ENCODE measurements at regions not wholly inside any gene's neighbourhood (a gene's known extent, or its start where the extent isn't known, plus 50 kb on each side); places are given as distances from the start of the nearest gene placed in this dataset.

GRCh38 chr22:48579043-48579927 is 1248.4 kb downstream of the BRD1 start:
- H3K4me3 ChIP-seq: peak overlapping the region in 1 of 4 donors; percentile 67
- peak overlapping the region; percentile 6 to 92 (median 68) for H3K27ac ChIP-seq
- H3K27me3 ChIP-seq: peaks cover 0 to 6% of the 10 kb centered on the region in 2 donors
- no peaks in the 10 kb centered on the region for H3K36me3 ChIP-seq
- H3K4me1 ChIP-seq: peaks cover 0 to 56% (median 2%) of the 10 kb centered on the region in 4 donors
- no peak for DNase-seq (ENCODE audit: low spot score in 2 of 2)
- TF ChIP-seq CTCF (IDR thresholded peaks at IDR 0.05) (no peak), EP300 (IDR thresholded peaks at IDR 0.05) (no peak), POLR2A (IDR thresholded peaks at IDR 0.05) (no peak)
- H3K9me3 ChIP-seq: no peaks in the 10 kb centered on the region
- 32 to 33% methylated on average over 30 of the region's 30 CpGs for WGBS, 2 donors

GRCh38 chr22:48578138-48579042 is 1249.3 kb downstream of the BRD1 start:
- H3K27ac ChIP-seq: peak overlapping the region; percentile 6 to 92 (median 68)
- TF ChIP-seq CTCF (IDR thresholded peaks at IDR 0.05) (peak in 1 of 5 experiments; percentile 11), EP300 (IDR thresholded peaks at IDR 0.05) (peak in 1 of 2 donors; percentile 36), POLR2A (IDR thresholded peaks at IDR 0.05) (peak in 1 of 2 donors; percentile 25)
- peak overlapping the region in 3 of 4 donors; percentile 20 to 67 (median 34) for H3K4me3 ChIP-seq
- H3K4me1 ChIP-seq: peaks cover 0 to 56% (median 2%) of the 10 kb centered on the region in 4 donors
- H3K36me3 ChIP-seq: no peaks in the 10 kb centered on the region
- H3K27me3 ChIP-seq: peaks cover 0 to 6% of the 10 kb centered on the region in 2 donors
- H3K9me3 ChIP-seq: no peaks in the 10 kb centered on the region
- DNase-seq (ENCODE audit: low spot score in 2 of 2): no peak
- WGBS, 2 donors: 66 to 71% methylated on average over 24 of the region's 24 CpGs

- TF ChIP-seq POLR2A (IDR thresholded peaks at IDR 0.05): no peak
- TF ChIP-seq EP300 (IDR thresholded peaks at IDR 0.05): no peak
- TF ChIP-seq CTCF (IDR thresholded peaks at IDR 0.05): no peak
- peak overlapping the region; percentile 6 to 92 (median 68) for H3K27ac ChIP-seq
- no peaks in the 10 kb centered on the region for H3K36me3 ChIP-seq
- 57 to 59% methylated on average over 5 to 7 of the region's 8 CpGs for WGBS, 2 donors
- peak overlapping the region in 3 of 4 donors; percentile 26 to 67 (median 34) for H3K4me3 ChIP-seq
- peaks cover 0 to 6% of the 10 kb centered on the region in 2 donors for H3K27me3 ChIP-seq
- peaks cover 0 to 56% (median 2%) of the 10 kb centered on the region in 4 donors for H3K4me1 ChIP-seq
- DNase-seq (ENCODE audit: low spot score in 2 of 2): no peak
- H3K9me3 ChIP-seq: no peaks in the 10 kb centered on the region
Measured at GRCh38 chr22:48577691-48578090, 1250.0 kb downstream of the BRD1 start.

- WGBS, 2 donors: 16 to 32% methylated on average over 21 to 25 of the region's 29 CpGs
- Histone ChIP-seq H3K27me3 (peaks cover 0 to 6% of the 10 kb centered on the region in 2 donors), H3K4me1 (peaks cover 0 to 56% (median 2%) of the 10 kb centered on the region in 4 donors), H3K36me3 (no peaks in the 10 kb centered on the region), H3K9me3 (no peaks in the 10 kb centered on the region), H3K4me3 (peak overlapping the region; percentile 26 to 67 (median 34)), H3K27ac (peak overlapping the region; percentile 65 to 92 (median 68))
- no peak for DNase-seq (ENCODE audit: low spot score in 2 of 2)
- TF ChIP-seq POLR2A (IDR thresholded peaks at IDR 0.05) (no peak), CTCF (IDR thresholded peaks at IDR 0.05) (no peak), EP300 (IDR thresholded peaks at IDR 0.05) (no peak)
Measured at GRCh38 chr22:48577014-48577690, 1250.5 kb downstream of the BRD1 start.

All from tibial nerve (tissue), 4 donors.